GM18861 (cell line): ENCODE measurements at regions not wholly inside any gene's neighbourhood (a gene's known extent, or its start where the extent isn't known, plus 50 kb on each side); places are given as distances from the start of the nearest gene placed in this dataset.
A peak's percentile ranks its signal among the peaks of the same experiment; 100 is the strongest.

Source experiments
- ATAC-seq: cut with Tn5 transposase; IDR thresholded peaks from one replicate; pipeline ENCODE4 v1.9.1; 2021; ENCODE audit not compliant: unreplicated experiment

GRCh38 chr5:121299153-121299552, 552.5 kb upstream of the FTMT start:
- no peak for ATAC-seq

GRCh38 chr5:121304838-121305237, 546.8 kb upstream of the FTMT start:
- ATAC-seq: no peak

- ATAC-seq: no peak
Observed at GRCh38 chr5:121313886-121314285, 537.8 kb upstream of the FTMT start.

GRCh38 chr5:121315786-121316185, 535.9 kb upstream of the FTMT start:
- ATAC-seq: no peak

GRCh38 chr5:121319292-121319691, 532.4 kb upstream of the FTMT start:
- no peak for ATAC-seq

GRCh38 chr5:121325930-121326329, 525.8 kb upstream of the FTMT start:
- ATAC-seq: no peak

GRCh38 chr5:121350181-121350930, 501.3 kb upstream of the FTMT start:
- no peak for ATAC-seq

- no peak for ATAC-seq
Observed at GRCh38 chr5:121366515-121366914, 485.2 kb upstream of the FTMT start.

- no peak for ATAC-seq
Observed at GRCh38 chr5:121373371-121373770, 478.3 kb upstream of the FTMT start.

GRCh38 chr5:121377461-121377860, 474.2 kb upstream of the FTMT start:
- no peak for ATAC-seq

GRCh38 chr5:121378046-121378445, 473.6 kb upstream of the FTMT start:
- ATAC-seq: no peak

- ATAC-seq: no peak
Observed at GRCh38 chr5:121378559-121379359, 472.9 kb upstream of the FTMT start.

- ATAC-seq: no peak
Observed at GRCh38 chr5:121380066-121380465, 471.6 kb upstream of the FTMT start.

- ATAC-seq: no peak
Observed at GRCh38 chr5:121384359-121384758, 467.3 kb upstream of the FTMT start.

GRCh38 chr5:121386334-121386733, 465.3 kb upstream of the FTMT start:
- no peak for ATAC-seq

GRCh38 chr5:121396716-121397115, 455.0 kb upstream of the FTMT start:
- ATAC-seq: no peak

GRCh38 chr5:121399879-121400278, 451.8 kb upstream of the FTMT start:
- peak; percentile 75 for ATAC-seq

- ATAC-seq: no peak
Observed at GRCh38 chr5:121408778-121409177, 442.9 kb upstream of the FTMT start.

- no peak for ATAC-seq
Observed at GRCh38 chr5:121415270-121415669, 436.4 kb upstream of the FTMT start.

GRCh38 chr5:121421646-121422045, 430.0 kb upstream of the FTMT start:
- ATAC-seq: no peak

- no peak for ATAC-seq
Observed at GRCh38 chr5:121424976-121425375, 426.7 kb upstream of the FTMT start.

- no peak for ATAC-seq
Observed at GRCh38 chr5:121426153-121426552, 425.5 kb upstream of the FTMT start.
